CD4-positive, alpha-beta T cell treated with Interleukin-21 for 1 hour (primary cell): ENCODE measurements at regions not wholly inside any gene's neighbourhood (a gene's known extent, or its start where the extent isn't known, plus 50 kb on each side); places are given as distances from the start of the nearest gene placed in this dataset.
"Not testable (repeated sequence)": the region's sequence is repeated elsewhere in the genome, so short reads cannot be mapped to it uniquely, and the experiment has no call there.

Experiments used
- DNase-seq: peaks from one replicate; pipeline ENCODE4 v3.0.0-alpha.2; 2020

DNA sequence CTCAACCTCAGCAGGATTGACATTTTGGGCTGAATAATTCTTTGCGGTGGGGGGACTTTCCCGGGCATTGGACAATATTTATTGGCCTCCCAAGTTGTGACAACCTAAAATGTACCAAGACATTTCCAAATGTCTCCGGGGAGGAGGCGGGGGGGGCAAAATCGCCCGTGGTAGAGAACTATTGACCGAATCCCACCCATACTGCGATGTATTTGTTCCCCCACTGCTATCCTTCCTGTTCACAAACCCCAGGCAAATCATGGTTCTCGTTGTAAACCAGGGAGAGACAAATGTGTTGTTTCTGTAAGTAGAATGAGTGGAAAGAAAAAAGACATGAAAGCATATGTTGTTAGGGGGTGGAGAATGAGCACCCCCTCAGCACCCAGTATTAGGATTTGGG, 141.9 kb downstream of the PSAT1 start:
- DNase-seq, result no peak

DNA sequence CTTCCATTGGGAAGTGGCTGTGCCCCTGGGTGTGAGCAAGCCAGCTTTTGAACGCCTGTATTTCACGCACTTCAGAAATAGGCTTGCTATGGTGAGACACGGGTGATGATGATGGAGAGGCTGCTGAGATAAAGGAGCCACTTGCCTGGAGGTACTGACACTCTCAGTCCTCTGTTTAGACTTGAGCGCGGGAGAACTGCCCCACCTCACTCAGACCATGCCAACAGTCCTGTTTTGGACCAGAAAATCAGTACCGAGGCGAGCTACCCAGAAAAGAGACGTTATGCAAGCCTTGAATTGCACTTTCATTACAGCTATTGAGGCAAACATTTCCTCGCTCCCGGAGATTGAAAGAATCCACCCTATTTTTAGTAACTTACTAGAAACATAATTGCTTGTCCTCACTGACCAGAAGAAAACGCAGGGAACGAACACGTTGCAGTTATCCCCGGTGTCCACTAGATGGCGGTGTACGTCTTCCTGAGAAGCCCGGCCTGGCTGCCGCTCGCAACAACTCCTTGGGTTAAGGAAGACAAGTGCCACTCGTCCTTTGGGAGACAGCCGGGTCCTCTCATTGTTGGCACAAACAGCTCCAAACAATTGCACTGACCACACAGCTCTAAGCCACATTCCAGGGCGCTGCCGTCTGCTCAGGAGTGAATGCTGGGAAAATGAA, 142.4 kb downstream of the PSAT1 start:
- peak; percentile 55 for DNase-seq

DNA sequence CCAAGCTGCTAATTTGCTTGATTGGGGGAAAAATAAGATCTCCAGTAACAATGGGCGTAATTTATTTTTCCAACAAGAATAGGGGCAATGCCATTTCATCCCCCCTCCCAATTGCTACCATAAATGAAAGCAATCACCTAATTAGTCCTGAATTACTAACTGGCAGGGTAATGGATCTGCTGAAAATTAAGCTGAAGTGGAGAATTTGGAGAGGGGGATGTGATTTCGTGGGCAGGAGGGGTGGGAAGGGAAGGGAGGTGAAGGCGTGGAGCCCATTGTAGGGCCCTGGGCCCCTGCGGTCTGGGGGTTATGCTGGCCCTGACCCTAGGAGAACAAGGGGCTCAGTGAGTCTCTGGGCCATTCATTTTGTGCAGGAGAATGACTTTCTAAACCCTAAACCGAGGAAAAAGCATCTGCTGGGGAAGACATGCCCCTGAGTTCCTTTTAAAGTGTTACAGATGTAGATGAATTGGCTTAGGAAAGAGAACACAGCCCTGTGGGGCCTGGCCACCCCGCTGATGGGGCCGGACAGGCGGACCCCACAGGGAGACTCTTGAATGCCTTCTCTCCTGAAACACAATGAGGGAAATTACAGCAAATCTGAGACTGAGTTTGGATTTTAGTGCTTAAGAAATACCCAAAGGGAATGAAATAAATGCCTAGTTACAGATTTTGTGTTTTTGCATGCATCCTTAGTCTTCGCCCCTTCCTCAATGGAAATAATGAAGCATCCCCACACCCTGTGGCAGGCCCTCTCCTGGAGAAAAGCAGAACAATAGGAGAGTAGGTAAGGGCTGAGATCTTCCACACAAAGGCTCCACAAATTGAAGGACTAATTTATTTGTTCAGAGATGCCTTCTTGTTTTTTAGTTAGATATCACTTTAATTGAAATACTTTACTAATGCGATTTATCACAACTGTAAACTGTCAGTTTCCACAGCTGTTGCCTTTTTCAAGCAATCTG, 143.2 kb downstream of the PSAT1 start:
- DNase-seq, result no peak

DNA sequence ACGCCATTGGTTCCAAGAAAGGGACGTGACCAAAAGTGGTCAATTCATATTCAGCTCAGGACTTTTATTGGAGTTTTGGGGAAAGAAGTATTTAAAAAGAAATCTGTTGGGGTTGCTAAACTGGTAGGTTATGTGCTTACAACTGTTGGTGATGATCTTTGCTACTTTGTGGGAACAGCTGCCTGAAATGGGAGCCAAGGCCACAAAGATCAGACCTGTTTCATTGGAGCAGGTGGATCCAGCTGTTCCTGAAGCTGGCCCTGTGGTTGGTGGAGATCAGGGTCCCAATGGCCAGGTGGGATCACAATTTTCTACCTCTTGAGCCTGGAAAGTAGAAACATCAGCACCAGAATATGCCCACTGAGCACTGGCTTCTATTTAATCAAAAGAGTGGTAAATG, 144.5 kb downstream of the PSAT1 start:
- DNase-seq, result no peak

DNA sequence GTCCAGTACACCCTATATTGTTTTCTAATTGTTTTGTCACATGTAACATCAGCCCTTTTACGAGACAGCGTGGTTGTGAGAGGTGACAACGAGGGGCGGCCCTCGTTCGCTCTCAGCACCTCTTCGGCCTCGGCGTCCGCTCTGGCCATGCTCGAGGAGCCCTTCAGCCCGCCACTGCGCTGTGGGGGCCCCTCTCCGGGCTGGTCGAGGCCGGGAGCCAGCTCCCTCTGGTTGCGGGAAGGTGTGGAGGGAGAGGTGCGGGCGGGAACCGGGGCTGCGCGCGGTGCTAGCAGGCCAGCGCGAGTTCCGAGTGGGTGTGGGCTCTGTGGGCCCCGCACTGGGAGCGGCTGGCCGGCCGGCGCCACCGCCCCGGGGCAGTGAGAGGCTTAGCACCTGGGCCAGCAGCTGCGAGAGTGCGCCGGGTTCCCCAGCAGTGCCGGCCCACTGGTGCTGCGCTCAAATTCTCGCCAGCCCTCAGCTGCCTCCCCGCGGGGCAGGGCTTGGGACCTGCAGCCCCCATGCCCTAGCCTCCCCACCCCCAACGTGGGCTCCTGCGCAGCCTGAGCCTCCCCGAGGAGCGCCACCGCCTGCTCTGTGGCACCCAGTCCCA, 145.0 kb downstream of the PSAT1 start:
- no peak for DNase-seq

DNA sequence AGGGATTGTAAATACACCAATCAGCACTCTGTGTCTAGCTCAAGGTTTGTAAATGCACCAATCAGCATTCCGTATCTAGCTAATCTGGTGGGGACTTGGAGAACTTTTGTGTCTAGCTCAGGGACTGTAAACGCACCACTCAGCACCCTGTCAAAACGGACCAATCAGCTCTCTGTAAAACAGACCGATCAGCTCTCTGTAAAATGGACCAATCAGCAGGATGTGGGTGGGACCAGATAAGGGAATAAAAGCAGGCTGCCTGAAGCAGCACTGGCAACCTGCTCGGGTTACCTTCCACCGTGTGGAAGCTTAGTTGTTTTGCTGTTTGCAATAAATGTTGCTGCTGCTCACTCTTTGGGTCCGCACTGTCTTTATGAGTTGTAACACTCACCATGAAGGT, 145.7 kb downstream of the PSAT1 start:
- DNase-seq, result not testable (repeated sequence)

DNA sequence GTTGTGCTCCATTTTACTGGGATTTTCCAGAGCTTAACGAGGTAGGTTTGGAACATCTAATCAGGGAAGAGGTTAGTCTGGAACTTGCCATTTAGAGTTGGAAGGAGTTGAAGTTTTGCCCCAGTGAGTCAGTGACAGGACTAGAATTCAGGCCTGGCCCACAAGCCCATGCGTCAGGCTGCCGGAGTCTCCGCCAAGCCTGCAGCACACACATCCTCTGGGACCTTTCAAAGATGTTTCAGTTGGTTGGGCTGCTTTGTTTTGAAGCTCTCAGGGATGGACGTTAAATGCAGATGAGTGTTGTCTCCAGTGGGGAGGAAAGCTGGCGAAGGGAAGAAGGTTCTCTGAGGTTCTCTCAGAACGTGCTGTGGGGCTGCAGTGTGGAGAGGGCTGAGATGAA, 147.0 kb downstream of the PSAT1 start:
- no peak for DNase-seq

DNA sequence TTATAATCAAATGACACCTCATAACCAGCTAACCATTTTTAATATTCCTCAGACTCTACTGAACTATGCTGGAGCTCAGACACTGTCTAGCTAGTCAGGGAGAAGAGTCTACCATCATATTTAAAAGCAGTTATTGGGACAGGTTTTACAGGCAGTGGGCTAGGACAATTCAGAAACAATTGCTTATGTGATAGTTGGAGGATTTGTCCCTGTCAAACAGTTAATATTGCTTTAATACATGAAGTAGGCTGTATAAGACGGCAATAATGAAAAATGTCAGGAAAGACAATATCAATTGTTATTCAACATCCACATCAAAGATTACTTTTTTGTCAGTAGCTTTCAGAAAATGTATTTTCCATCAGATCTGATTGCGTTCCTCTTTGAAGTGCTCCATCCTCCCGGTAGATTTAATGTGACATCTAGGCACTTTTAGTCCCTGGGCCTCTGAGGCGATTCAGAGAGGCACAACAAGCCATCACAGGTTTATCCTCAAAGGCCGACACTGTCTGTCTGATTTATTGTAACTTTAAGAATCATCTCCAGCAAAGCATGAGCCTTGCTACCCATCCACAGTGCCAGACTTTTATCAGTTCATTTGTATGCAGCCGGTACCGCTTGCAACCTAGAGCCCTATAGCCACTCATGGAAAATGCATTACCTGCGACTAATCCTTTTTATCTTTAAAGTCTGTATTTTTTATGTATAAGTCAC, 152.2 kb downstream of the PSAT1 start:
- no peak for DNase-seq

DNA sequence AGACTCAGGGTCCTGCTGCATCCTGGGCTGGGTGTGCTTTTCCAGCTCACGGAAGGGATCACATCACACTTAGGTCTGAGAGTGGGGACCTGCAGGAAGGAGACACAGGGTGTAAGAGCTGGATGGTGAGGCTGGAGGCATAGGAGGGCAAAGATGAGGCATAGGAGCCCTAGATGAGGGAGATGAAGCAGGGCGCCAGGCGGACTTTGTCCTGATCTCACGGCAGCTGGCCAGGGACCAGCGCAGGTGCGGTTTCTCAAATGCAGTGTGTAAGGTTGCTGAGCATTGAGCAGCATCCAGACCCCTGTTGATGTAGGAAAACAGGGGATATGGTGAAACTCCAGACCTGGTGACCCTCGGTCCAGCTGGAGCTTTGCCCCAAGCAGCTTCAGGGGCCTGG, 156.5 kb downstream of the PSAT1 start:
- DNase-seq, result no peak

DNA sequence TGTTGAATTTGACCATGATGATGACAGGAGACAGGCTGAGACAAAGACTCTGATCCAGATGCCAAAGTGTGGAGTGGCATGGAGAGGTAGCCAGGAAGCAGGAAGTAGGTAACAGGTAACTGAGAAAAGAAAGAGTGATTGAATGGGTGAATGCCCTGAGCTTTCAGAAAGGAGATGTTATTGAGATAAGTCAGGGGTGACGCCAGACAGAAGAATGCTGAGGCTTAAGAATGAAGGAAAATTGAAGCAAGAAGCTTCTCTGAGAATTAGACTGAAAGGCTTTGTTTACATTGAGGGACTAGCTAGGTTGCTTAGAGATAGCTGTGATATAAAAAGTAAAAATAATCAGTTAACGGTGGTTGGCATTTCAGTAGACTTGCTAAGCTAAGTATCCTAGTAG, 165.7 kb downstream of the PSAT1 start:
- no peak for DNase-seq

DNA sequence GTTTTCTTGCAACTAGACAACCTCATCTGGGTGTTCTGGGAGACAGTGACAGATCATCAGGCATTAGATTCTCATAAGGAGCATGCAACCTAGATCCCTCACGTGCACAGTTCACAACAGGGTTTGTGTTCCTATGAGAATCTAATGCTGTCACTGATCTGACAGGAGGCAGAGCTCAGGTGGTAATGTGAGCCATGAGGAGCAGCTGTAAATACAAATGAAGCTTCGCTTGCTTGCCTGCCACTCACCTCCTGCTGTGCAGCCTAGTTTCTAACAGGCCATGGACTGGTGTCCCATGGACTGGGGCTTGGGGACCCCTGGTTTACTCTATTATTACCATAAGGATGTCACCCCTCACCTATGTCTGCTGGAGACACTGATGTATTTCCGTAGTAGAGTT, 166.8 kb downstream of the PSAT1 start:
- DNase-seq, result no peak

DNA sequence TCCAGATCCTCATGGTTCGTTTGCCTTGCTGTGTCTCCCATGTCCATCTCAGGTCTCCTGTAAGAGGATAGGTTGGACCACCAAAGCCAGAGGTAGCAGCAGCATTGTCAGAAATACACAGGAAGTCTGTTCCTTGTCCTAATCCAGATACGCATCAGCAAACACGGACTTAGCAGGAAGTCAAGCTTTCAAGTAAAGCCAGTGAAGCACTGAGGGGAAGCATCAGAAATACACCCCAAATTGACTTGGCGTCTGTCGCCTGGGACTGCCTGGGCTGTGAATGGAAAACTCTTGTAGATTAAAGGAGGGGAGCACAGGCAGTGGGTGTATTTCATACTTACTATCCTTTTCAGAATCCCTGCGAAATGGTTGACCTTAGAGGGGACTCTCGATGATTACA, 171.3 kb downstream of the PSAT1 start:
- DNase-seq, result no peak

DNA sequence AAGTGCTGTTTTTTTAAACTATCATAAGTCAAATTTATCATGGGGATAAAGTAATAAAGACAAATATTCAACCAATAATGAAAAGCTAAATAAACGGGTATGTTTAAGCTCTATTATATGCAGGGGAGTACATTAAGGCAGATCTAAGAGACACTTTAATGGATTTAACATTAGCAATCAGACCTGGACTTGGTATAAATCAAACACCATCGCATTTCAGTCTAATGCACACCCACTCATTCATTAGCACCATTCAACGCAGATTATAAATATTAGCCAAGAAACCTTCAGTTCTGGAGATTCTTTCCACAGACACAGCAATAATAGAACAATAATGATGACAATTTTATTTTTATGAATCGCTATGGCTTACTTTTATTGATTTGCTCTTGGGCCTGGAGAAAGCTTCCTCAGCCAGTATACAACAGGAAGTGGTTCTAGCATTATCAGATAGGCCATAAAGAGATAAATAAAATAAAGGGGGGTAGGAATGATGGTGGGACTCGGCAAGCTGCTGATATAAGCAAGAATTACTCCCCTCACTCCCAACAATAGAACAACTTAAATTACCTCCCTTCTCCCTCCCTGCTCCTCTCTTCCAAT, 172.2 kb downstream of the PSAT1 start:
- no peak for DNase-seq

DNA sequence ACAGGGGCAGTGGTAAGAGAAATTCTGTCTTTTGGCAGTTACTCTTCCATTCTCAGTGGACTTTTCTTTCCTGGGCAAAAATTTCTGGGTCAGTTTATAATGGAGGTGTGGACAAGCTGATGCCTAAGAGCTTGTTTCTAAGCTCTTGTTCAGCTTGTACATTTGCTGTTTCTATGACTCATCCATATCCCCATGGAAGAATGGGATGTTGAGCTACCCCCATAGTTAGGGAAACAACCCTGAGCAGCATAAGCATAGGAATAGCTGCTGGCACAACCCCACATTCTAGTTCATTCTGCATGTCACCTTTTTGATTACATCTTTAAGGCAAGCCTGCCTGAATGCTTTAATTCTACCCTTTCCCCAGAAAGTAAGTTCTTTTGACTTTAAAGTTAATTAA, 173.3 kb downstream of the PSAT1 start:
- no peak for DNase-seq

DNA sequence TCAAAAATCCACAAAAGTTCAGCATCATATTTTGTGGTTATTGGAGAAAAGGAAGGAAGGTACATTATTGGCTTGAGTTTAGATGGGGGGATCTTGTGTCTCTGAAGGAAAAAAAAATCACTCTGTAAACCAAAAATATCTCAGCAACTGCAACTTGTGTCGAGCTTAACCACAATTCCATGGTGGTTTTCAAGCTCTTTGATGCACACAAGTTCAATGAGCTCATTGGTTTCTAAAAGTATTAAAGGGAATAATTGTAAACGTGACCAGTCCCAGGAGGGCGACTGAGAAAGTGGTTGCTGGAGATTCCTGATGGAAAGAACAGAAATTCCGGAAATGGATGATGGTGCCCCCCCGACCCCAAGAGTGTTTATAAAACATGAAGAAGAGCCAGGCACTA, 173.8 kb downstream of the PSAT1 start:
- no peak for DNase-seq

DNA sequence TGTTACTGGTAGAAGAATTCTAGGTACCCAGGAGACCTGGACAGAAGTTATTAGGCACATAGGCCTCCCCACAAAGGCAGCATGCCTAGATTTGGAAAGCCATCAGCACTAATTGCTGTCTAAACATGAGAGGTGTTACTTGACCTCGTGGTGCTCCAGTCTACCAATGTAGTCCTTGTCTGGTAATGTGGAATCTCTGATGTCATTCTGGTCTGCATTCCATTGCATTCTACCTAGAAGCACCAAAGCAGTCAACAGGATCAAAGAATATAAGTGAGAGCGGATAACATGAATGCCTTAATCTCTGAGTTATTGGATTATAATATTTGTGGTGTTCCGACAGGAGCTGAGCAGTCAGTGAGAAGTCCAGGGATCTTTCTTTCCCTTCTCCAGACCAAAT, 175.2 kb downstream of the PSAT1 start:
- no peak for DNase-seq

DNA sequence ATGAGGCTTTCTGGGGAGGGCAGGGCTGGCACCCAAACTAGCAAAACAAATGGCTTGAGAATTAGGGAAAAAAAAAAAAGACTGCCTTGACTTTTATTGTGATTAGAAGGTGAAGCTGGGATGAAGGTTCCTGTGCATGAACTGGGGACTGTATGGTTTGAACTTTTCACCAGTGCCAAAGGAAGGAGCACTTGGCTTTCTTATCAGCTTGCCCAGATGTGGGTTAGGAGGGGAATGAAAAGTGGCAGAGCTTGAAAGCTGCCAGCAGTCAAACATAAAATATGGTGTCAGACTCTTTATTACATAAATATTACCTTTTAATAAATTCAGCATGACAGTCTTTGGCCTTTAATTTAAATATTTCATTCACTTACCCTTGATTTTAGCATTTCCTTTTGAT, 182.5 kb downstream of the PSAT1 start:
- DNase-seq, result no peak

DNA sequence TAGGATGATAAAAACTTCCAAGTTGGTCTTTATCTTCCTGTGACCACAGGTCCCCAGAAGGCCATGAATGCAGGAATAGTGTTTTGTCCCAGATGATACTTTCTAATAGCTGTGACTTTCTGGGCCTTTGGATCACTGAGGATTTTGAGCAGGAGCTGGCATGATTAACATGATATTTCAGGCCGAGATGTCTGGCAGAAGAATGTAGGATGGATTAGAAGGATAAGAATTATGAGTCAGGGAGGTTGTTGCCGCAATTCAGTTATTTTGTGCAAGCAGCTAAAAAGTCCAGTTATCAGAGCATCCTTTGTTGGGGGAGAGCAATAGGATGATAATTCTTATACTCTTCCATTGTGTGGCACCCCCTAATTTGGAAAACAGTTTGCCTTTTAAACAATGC, 189.7 kb downstream of the PSAT1 start:
- no peak for DNase-seq

DNA sequence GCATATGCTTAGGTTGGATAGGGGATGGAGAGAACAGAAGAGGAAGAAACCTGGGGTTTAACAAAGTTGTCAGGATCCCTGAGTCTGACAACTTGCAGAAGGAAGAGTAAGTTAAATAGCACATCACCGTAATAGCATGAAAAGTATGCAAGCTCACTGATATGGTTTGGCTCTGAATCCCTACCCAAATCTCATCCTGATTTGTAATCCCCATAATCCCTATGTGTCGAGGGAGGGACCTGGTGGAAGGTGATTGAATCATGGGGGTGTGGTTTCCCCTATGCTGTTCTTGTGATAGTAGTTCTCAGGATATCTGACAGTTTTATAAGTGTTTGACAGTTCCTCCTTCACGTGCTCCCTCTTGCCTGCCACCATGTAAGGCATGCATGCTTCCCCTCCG, 193.3 kb downstream of the PSAT1 start:
- no peak for DNase-seq

DNA sequence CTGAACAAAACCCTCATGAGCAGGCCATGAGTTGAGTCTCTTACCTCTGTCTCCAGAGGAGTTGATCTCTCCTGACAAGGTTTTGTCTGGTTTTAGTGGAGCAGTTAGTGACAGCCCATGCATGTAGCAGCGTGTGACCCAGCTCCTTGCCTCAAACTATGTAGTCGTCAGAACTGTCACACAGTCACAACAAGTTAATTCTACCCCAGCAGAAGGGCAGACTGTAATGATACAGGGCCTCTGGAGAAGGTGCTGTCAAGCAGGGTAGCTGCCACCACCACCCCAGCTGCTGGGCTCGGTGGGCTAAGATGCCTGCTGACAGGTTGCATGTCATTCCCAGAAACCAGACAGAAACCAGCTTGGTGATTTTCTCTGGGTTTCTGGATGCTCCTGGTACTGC, 194.5 kb downstream of the PSAT1 start:
- no peak for DNase-seq

DNA sequence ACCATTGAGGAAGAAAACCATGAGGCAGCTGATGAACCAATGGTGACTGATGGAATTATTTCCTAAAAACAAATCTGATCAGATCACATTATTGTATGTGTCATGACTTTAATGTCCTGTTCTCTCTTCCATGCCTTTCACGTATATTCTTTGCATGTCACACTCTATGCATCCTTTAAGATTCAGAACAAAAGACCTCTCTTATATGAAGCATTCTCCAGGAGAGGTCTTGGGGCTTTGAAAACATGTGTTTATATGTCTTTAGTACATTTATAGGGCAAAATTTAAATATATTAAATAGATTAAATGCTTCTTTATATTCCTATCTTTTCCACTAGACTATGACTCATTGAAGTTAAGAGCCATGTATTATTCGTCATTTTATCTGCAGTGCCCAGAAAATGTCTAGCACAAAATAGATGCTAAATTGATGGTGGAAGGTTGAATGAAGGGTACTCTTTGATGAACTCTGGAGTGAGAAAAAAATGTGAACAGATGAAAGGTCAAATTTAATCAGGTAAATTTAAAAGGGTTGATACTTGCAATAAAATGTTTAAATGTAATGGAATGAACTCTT, 196.3 kb downstream of the PSAT1 start:
- DNase-seq, result no peak

DNA sequence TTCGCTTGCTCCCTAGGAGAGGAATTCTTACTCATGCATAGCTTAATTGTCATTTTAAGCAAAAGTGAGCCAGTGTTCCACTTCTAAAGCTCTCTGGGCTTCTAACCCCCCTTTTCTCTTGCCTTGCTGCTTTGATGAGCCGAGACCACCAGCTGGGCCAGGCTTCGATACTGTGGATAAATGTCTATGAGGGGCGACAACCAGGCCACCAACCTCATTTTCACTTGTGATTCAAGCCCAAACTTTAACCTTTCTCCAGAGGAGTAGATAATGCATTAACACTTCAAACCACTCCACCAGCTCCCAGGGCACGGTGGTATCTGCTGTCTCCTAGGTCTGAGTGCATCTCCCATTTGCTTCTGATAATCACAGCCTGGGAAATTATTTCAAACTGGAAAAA, 205.6 kb downstream of the PSAT1 start:
- DNase-seq, result no peak

DNA sequence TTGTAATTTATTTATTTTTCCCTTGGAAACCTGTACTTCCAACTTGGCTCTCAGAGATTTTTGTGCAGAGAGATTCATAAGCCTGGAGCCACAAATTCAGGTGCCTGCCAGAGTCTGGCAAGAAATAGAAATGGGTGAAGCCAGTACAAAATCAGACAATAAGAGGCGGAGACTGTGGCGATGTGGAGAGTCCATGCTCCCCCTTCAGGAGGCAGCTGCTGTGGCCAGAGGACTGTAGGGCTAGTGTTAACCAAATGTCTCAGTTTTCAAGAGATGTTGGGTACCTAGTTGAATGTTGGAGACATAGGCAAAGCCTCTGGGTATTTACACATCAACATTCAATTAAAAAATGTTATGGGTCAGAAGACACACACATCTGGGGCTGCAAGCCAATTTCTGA, 208.6 kb downstream of the PSAT1 start:
- DNase-seq, result no peak
